ENCODE measurements at regions not wholly inside any gene's neighbourhood (a gene's known extent, or its start where the extent isn't known, plus 50 kb on each side); places are given as distances from the start of the nearest gene placed in this dataset.
"Not testable (repeated sequence)": the region's sequence is repeated elsewhere in the genome, so short reads cannot be mapped to it uniquely, and the experiment has no call there.

GRCh38 chr1:67947114-67947513 lies 103.3 kb downstream of the DIRAS3 start:
- peak; percentile 1 for DNase-seq

GRCh38 chr1:67945733-67946374 lies 104.6 kb downstream of the DIRAS3 start:
- no peak for DNase-seq

- DNase-seq, result no peak
Observed at GRCh38 chr1:67942274-67942673, 108.2 kb downstream of the DIRAS3 start.

GRCh38 chr1:67941746-67942145 lies 108.5 kb upstream of the GNG12 start:
- DNase-seq, result no peak

GRCh38 chr1:67941155-67941554 lies 107.9 kb upstream of the GNG12 start:
- no peak for DNase-seq

- DNase-seq, result no peak
Observed at GRCh38 chr1:67939942-67940341, 106.7 kb upstream of the GNG12 start.

- DNase-seq, result no peak
Observed at GRCh38 chr1:67939186-67939743, 106.0 kb upstream of the GNG12 start.

GRCh38 chr1:67937651-67938050 lies 104.4 kb upstream of the GNG12 start:
- DNase-seq, result no peak

- no peak for DNase-seq
Observed at GRCh38 chr1:67937010-67937409, 103.7 kb upstream of the GNG12 start.

- no peak for DNase-seq
Observed at GRCh38 chr1:67935560-67935959, 102.3 kb upstream of the GNG12 start.

GRCh38 chr1:67931198-67931597 lies 97.9 kb upstream of the GNG12 start:
- DNase-seq, result no peak

- no peak for DNase-seq
Observed at GRCh38 chr1:67923074-67923473, 89.8 kb upstream of the GNG12 start.

GRCh38 chr1:67921725-67922489 lies 88.6 kb upstream of the GNG12 start:
- no peak for DNase-seq

- DNase-seq, result no peak
Observed at GRCh38 chr1:67919274-67920072, 86.2 kb upstream of the GNG12 start.

- no peak for DNase-seq
Observed at GRCh38 chr1:67918067-67918466, 84.8 kb upstream of the GNG12 start.

- DNase-seq, result no peak
Observed at GRCh38 chr1:67917006-67917405, 83.7 kb upstream of the GNG12 start.

- DNase-seq, result no peak
Observed at GRCh38 chr1:67916140-67916886, 83.0 kb upstream of the GNG12 start.

GRCh38 chr1:67909776-67910175 lies 76.5 kb upstream of the GNG12 start:
- no peak for DNase-seq

- DNase-seq, result no peak
Observed at GRCh38 chr1:67908250-67908936, 75.1 kb upstream of the GNG12 start.

- not testable (repeated sequence) for DNase-seq
Observed at GRCh38 chr1:67907467-67907866, 74.2 kb upstream of the GNG12 start.

GRCh38 chr1:67906015-67906414 lies 72.7 kb upstream of the GNG12 start:
- not testable (repeated sequence) for DNase-seq

All from hematopoietic multipotent progenitor cell treated with erythropoietin and hydrocortisone succinate and interleukin-3 and kit ligand, for 4 days (in vitro differentiated cells).